ENCODE measurements at regions not wholly inside any gene's neighbourhood (a gene's known extent, or its start where the extent isn't known, plus 50 kb on each side); places are given as distances from the start of the nearest gene placed in this dataset.

- no peak for DNase-seq
Measured at GRCh38 chr13:97112446-97113152, 109.5 kb upstream of the MBNL2 start.

GRCh38 chr13:97113231-97114001, 108.7 kb upstream of the MBNL2 start:
- DNase-seq = peak; percentile 29

- no peak for DNase-seq
Measured at GRCh38 chr13:97114651-97115050, 107.5 kb upstream of the MBNL2 start.

- DNase-seq = no peak
Measured at GRCh38 chr13:97116754-97117153, 105.4 kb upstream of the MBNL2 start.

- DNase-seq = no peak
Measured at GRCh38 chr13:97117388-97117910, 104.7 kb upstream of the MBNL2 start.

- no peak for DNase-seq
Measured at GRCh38 chr13:97119943-97120342, 102.2 kb upstream of the MBNL2 start.

GRCh38 chr13:97120346-97120745, 101.8 kb upstream of the MBNL2 start:
- no peak for DNase-seq

- DNase-seq = no peak
Measured at GRCh38 chr13:97120976-97121375, 101.2 kb upstream of the MBNL2 start.

GRCh38 chr13:97121894-97122293, 100.2 kb upstream of the MBNL2 start:
- no peak for DNase-seq

- no peak for DNase-seq
Measured at GRCh38 chr13:97122381-97122996, 99.6 kb upstream of the MBNL2 start.

GRCh38 chr13:97124206-97124605, 97.9 kb upstream of the MBNL2 start:
- DNase-seq = no peak

- no peak for DNase-seq
Measured at GRCh38 chr13:97124915-97125809, 97.0 kb upstream of the MBNL2 start.

GRCh38 chr13:97125810-97126738, 96.1 kb upstream of the MBNL2 start:
- peak; percentile 10 for DNase-seq

GRCh38 chr13:97127842-97128241, 94.3 kb upstream of the MBNL2 start:
- DNase-seq = no peak

GRCh38 chr13:97130190-97130589, 91.9 kb upstream of the MBNL2 start:
- DNase-seq = no peak

- no peak for DNase-seq
Measured at GRCh38 chr13:97131447-97131846, 90.7 kb upstream of the MBNL2 start.

- DNase-seq = no peak
Measured at GRCh38 chr13:97133554-97133953, 88.6 kb upstream of the MBNL2 start.

- no peak for DNase-seq
Measured at GRCh38 chr13:97133955-97134354, 88.2 kb upstream of the MBNL2 start.

GRCh38 chr13:97134364-97135095, 87.6 kb upstream of the MBNL2 start:
- no peak for DNase-seq

- DNase-seq = no peak
Measured at GRCh38 chr13:97135883-97136282, 86.2 kb upstream of the MBNL2 start.

GRCh38 chr13:97136418-97136817, 85.7 kb upstream of the MBNL2 start:
- no peak for DNase-seq
